K562 (cell line): ENCODE measurements at regions not wholly inside any gene's neighbourhood (a gene's known extent, or its start where the extent isn't known, plus 50 kb on each side); places are given as distances from the start of the nearest gene placed in this dataset.

Source experiments
- KAT7 ChIP-seq: sonication (generic); formaldehyde crosslinking; IDR thresholded peaks from 2 replicates; pipeline ENCODE4 v1.8.0; 2022; ENCODE audit warnings: missing genetic modification reagents, mild to moderate bottlenecking, borderline replicate concordance
- TEAD2 ChIP-seq: fragments of 450-650 bp; IDR thresholded peaks from 2 replicates; pipeline ENCODE4 v1.6.1; 2016; ENCODE audit warnings: missing genetic modification characterization, control low read depth, missing compliant biosample characterization
- TF ChIP-seq, protein P1 (sequence below): IDR thresholded peaks from 2 replicates; pipeline ENCODE4 v1.6.1; 2012; ENCODE audit warnings: low read depth, low read length, improper control_type of control experiment, borderline replicate concordance
- TF ChIP-seq, protein P2 (sequence below): fragments of 250-450 bp; sonication (Bioruptor Pico); IDR thresholded peaks from 2 replicates; pipeline ENCODE4 v1.4.0; 2020; ENCODE audit warnings: mild to moderate bottlenecking, moderate library complexity, borderline replicate concordance
- TF ChIP-seq, protein P3 (sequence below), 3 experiments: IDR thresholded peaks in 2 of 3; conservative IDR thresholded peaks in 1 of 3; 2 replicates each; pipeline ENCODE4 v1.5.1; 2011 to 2012; ENCODE audit warnings: low read length in 3 of 3, mild to moderate bottlenecking in 3 of 3, control low read depth in 2 of 3, improper control_type of control experiment in 1 of 3, inconsistent platforms in 1 of 3, low read depth in 1 of 3, mixed read lengths in 1 of 3, moderate library complexity in 1 of 3; ENCODE audit not compliant: insufficient read depth in 2 of 3

DNA sequence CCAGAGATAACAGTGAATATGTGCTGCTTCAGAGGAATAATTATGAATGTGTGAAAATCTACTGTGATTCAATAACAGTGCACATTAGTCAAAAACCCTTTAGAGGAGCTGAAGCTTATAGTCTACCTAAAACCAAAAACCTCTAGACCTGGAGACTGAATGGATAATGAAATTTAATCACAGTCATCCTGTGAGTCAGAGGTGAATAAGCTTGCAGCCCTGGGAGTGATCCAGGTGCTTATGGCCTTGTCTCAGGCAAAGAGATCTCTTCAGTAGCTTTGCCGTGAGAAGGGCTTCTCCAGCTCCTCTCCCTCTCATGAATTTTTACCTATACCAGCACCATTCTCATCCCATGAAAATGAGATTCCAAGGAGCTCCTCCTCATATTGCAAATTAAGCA lies 81.3 kb upstream of the RGS4 start:
- TF ChIP-seq KAT7 (CRISPR knock-in tag) (no peak), TEAD2 (no peak)
- TF ChIP-seq, protein P1, sequence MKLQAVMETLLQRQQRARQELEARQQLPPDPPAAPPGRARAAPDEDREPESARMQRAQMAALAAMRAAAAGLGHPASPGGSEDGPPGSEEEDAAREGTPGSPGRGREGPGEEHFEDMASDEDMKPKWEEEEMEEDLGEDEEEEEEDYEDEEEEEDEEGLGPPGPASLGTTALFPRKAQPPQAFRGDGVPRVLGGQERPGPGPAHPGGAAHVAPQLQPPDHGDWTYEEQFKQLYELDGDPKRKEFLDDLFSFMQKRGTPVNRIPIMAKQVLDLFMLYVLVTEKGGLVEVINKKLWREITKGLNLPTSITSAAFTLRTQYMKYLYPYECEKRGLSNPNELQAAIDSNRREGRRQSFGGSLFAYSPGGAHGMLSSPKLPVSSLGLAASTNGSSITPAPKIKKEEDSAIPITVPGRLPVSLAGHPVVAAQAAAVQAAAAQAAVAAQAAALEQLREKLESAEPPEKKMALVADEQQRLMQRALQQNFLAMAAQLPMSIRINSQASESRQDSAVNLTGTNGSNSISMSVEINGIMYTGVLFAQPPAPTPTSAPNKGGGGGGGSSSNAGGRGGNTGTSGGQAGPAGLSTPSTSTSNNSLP: no peak
- TF ChIP-seq, protein P2, sequence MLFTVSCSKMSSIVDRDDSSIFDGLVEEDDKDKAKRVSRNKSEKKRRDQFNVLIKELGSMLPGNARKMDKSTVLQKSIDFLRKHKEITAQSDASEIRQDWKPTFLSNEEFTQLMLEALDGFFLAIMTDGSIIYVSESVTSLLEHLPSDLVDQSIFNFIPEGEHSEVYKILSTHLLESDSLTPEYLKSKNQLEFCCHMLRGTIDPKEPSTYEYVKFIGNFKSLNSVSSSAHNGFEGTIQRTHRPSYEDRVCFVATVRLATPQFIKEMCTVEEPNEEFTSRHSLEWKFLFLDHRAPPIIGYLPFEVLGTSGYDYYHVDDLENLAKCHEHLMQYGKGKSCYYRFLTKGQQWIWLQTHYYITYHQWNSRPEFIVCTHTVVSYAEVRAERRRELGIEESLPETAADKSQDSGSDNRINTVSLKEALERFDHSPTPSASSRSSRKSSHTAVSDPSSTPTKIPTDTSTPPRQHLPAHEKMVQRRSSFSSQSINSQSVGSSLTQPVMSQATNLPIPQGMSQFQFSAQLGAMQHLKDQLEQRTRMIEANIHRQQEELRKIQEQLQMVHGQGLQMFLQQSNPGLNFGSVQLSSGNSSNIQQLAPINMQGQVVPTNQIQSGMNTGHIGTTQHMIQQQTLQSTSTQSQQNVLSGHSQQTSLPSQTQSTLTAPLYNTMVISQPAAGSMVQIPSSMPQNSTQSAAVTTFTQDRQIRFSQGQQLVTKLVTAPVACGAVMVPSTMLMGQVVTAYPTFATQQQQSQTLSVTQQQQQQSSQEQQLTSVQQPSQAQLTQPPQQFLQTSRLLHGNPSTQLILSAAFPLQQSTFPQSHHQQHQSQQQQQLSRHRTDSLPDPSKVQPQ (CRISPR knock-in tag): no peak
- TF ChIP-seq, protein P3, sequence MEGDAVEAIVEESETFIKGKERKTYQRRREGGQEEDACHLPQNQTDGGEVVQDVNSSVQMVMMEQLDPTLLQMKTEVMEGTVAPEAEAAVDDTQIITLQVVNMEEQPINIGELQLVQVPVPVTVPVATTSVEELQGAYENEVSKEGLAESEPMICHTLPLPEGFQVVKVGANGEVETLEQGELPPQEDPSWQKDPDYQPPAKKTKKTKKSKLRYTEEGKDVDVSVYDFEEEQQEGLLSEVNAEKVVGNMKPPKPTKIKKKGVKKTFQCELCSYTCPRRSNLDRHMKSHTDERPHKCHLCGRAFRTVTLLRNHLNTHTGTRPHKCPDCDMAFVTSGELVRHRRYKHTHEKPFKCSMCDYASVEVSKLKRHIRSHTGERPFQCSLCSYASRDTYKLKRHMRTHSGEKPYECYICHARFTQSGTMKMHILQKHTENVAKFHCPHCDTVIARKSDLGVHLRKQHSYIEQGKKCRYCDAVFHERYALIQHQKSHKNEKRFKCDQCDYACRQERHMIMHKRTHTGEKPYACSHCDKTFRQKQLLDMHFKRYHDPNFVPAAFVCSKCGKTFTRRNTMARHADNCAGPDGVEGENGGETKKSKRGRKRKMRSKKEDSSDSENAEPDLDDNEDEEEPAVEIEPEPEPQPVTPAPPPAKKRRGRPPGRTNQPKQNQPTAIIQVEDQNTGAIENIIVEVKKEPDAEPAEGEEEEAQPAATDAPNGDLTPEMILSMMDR (IDR thresholded peaks at IDR 0.05 in 2 of 3, conservative IDR thresholded peaks at IDR 0.05 in 1 of 3; ENCODE audit: insufficient read depth in 2 of 3, low read depth in 1 of 3, low read length in 3 of 3): no peak
